Suprapubic skin (tissue), 4 donors: ENCODE measurements at regions not wholly inside any gene's neighbourhood (a gene's known extent, or its start where the extent isn't known, plus 50 kb on each side); places are given as distances from the start of the nearest gene placed in this dataset.

Experiments used
- DNase-seq, 2 donors: peaks; one replicate each; pipeline ENCODE4 v3.0.0-alpha.2; 2019; ENCODE audit warnings: low spot score in 2 of 2
- H3K27ac ChIP-seq: fragments of 200-600 bp; sonication (generic); one replicate; pipeline ENCODE4 v1.5.1; 2019
- H3K27me3 ChIP-seq: fragments of 200-600 bp; sonication (generic); one replicate; pipeline ENCODE4 v1.5.1; 2019
- H3K36me3 ChIP-seq: fragments of 200-600 bp; sonication (generic); one replicate; pipeline ENCODE4 v1.5.1; 2019
- H3K4me1 ChIP-seq: fragments of 200-600 bp; sonication (generic); one replicate; pipeline ENCODE4 v1.5.1; 2019
- H3K4me3 ChIP-seq: fragments of 200-600 bp; sonication (generic); one replicate; pipeline ENCODE4 v1.5.1; 2019; ENCODE audit warnings: mild to moderate bottlenecking
- H3K9me3 ChIP-seq: fragments of 200-600 bp; sonication (generic); one replicate; pipeline ENCODE4 v1.5.1; 2019
- EP300 ChIP-seq: sonication (generic); formaldehyde crosslinking; IDR thresholded peaks from one replicate; pipeline ENCODE4 v1.6.1; 2017; ENCODE audit warnings: antibody characterized with exemption
- POLR2A ChIP-seq, 2 donors: fragments of 450-650 bp; IDR thresholded peaks; one replicate each; pipeline ENCODE4 v1.6.1; 2017; ENCODE audit warnings: antibody characterized with exemption in 2 of 2, mild to moderate bottlenecking in 2 of 2, moderate library complexity in 2 of 2
- POLR2AphosphoS5 ChIP-seq, 3 donors: sonication (generic); formaldehyde crosslinking; IDR thresholded peaks; one replicate each; pipeline ENCODE4 v1.6.1; 2017; ENCODE audit warnings: antibody characterized with exemption in 3 of 3
- WGBS: methylation state at CpG from one replicate; pipeline ENCODE4 v1.1.5; 2018; 5-methylcytosine and 5-hydroxymethylcytosine counted together
- TF ChIP-seq, protein P1 (sequence below), 2 donors: fragments of 200-600 bp in 1 of 2; fragments of 450-650 bp in 1 of 2; sonication (generic) in 1 of 2; IDR thresholded peaks; one replicate each; pipeline ENCODE4 v1.5.1; 2016 to 2019; ENCODE audit warnings: antibody characterized with exemption in 2 of 2, mild to moderate bottlenecking in 1 of 2, moderate library complexity in 1 of 2

DNA sequence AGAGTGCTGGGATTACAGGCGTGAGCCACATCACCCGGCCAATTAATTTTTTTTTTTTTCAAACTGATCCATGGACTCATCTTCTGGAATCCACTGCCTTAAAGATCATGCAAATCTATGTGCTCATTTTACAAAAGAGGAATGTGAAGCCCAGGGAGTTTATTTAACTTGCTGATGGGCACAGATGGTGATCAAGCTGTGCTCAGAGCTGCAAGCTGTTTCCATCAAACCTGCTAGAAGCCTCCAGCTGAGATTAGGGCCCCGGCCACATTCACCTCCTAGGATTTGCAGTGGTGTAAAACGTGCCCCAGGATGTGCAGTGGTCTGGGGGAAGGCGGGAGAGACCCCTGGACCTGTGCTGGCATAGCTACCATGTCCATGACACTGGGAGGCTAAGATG lies 56.1 kb upstream of the TUT7 start:
- no peaks in the 10 kb centered on the region for H3K27me3 ChIP-seq

DNA sequence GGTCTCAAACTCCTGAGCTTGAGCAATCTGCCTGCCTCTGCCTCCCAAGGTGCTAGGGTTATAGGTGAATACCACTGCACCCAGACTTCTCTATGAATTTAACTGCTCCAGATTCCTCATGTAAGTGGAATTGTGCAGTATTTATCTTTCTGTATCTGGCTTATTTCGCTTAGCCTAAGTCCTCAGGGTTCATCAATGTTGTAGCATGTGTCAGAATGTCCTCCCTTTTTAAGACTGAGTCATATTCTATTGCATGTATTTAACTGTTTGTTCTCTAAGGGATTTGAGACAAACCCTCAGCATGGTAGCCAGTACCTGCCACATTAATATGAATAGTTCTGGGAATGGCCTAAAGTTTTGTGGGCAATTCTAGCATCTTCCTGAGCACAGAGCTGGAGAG lies 53.9 kb upstream of the TUT7 start:
- WGBS, result 64% methylated on average over 1 of the region's 1 CpG

More for the DNA sequence above, 56.1 kb upstream of the TUT7 start:
- TF ChIP-seq POLR2AphosphoS5 (IDR thresholded peaks at IDR 0.05), result no peak
- no peak for TF ChIP-seq EP300
- no peak for TF ChIP-seq POLR2A (IDR thresholded peaks at IDR 0.05)
- TF ChIP-seq, protein P1, sequence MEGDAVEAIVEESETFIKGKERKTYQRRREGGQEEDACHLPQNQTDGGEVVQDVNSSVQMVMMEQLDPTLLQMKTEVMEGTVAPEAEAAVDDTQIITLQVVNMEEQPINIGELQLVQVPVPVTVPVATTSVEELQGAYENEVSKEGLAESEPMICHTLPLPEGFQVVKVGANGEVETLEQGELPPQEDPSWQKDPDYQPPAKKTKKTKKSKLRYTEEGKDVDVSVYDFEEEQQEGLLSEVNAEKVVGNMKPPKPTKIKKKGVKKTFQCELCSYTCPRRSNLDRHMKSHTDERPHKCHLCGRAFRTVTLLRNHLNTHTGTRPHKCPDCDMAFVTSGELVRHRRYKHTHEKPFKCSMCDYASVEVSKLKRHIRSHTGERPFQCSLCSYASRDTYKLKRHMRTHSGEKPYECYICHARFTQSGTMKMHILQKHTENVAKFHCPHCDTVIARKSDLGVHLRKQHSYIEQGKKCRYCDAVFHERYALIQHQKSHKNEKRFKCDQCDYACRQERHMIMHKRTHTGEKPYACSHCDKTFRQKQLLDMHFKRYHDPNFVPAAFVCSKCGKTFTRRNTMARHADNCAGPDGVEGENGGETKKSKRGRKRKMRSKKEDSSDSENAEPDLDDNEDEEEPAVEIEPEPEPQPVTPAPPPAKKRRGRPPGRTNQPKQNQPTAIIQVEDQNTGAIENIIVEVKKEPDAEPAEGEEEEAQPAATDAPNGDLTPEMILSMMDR (IDR thresholded peaks at IDR 0.05), result no peak
- H3K4me3 ChIP-seq, result no peak overlapping the region
- 91% methylated on average over 5 of the region's 5 CpGs for WGBS
- H3K4me1 ChIP-seq, result peaks cover 37% of the 10 kb centered on the region
- H3K9me3 ChIP-seq, result no peaks in the 10 kb centered on the region
- H3K27ac ChIP-seq, result no peak overlapping the region
- no peak for DNase-seq
- H3K36me3 ChIP-seq, result no peaks in the 10 kb centered on the region

DNA sequence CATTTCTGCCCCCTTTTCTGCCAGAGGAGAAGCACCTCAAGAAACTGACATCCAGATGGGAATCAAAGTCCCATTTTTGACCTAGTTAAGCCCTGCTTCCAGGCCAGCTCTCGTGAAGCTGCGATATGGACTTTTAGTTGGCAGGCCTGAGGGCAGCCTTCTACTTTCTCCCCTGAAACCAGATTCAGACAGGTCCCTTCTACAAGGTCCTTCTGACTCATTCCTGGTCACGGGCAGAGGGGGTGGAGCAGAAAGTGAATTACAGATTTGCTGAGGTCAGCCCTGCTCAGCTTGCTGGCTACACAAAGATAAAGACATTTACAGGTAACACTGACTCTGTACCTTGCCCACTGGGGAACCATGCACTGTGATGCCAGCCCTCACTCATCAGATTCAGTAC lies 52.8 kb upstream of the TUT7 start:
- H3K36me3 ChIP-seq, result no peaks in the 10 kb centered on the region
- H3K27me3 ChIP-seq, result no peaks in the 10 kb centered on the region
- no peaks in the 10 kb centered on the region for H3K9me3 ChIP-seq
- no peak overlapping the region for H3K4me3 ChIP-seq
- H3K27ac ChIP-seq, result peak overlapping the region; percentile 75
- WGBS, result 50% methylated on average over 3 of the region's 3 CpGs
- H3K4me1 ChIP-seq, result peaks cover 39% of the 10 kb centered on the region
- TF ChIP-seq POLR2A (IDR thresholded peaks at IDR 0.05) (no peak), POLR2AphosphoS5 (IDR thresholded peaks at IDR 0.05) (no peak), EP300 (no peak)
- TF ChIP-seq, protein P1 (IDR thresholded peaks at IDR 0.05), result no peak
- DNase-seq, result no peak

More for the DNA sequence above, 53.9 kb upstream of the TUT7 start:
- Histone ChIP-seq H3K36me3 (no peaks in the 10 kb centered on the region), H3K9me3 (no peaks in the 10 kb centered on the region), H3K27me3 (no peaks in the 10 kb centered on the region), H3K4me3 (no peak overlapping the region), H3K27ac (no peak overlapping the region), H3K4me1 (peaks cover 39% of the 10 kb centered on the region)
- TF ChIP-seq EP300, result no peak
- no peak for TF ChIP-seq POLR2A (IDR thresholded peaks at IDR 0.05)
- TF ChIP-seq, protein P1 (IDR thresholded peaks at IDR 0.05), result no peak
- TF ChIP-seq POLR2AphosphoS5 (IDR thresholded peaks at IDR 0.05), result no peak
- no peak for DNase-seq

DNA sequence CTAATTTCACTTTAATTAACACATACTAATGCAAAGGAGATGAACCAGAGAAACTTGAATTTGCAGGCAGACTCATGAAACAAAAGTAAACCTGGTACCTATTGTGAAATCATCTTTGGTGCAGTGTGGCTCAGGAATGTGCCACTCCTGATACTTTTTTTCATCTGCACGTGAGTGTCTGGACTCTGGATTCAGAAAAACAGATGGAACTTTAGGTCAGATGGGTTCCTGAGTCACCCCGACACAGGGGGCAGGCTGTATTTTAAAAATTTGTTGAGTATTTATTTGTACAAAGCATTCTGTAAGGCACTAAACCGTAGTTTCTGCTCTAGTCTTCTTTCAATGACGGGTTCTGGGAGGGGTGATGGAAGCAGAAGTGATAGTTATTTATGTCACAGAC lies 52.2 kb upstream of the TUT7 start:
- TF ChIP-seq POLR2AphosphoS5 (IDR thresholded peaks at IDR 0.05), result peak in 1 of 3 donors; percentile 26
- TF ChIP-seq, protein P1 (IDR thresholded peaks at IDR 0.05), result no peak
- H3K27ac ChIP-seq, result peak overlapping the region; percentile 75
- H3K4me3 ChIP-seq, result peak overlapping the region; percentile 10
- peaks cover 39% of the 10 kb centered on the region for H3K4me1 ChIP-seq
- no peaks in the 10 kb centered on the region for H3K9me3 ChIP-seq
- WGBS, result 28% methylated on average over 4 of the region's 4 CpGs
- no peaks in the 10 kb centered on the region for H3K27me3 ChIP-seq
- H3K36me3 ChIP-seq, result no peaks in the 10 kb centered on the region
- DNase-seq, result no peak

DNA sequence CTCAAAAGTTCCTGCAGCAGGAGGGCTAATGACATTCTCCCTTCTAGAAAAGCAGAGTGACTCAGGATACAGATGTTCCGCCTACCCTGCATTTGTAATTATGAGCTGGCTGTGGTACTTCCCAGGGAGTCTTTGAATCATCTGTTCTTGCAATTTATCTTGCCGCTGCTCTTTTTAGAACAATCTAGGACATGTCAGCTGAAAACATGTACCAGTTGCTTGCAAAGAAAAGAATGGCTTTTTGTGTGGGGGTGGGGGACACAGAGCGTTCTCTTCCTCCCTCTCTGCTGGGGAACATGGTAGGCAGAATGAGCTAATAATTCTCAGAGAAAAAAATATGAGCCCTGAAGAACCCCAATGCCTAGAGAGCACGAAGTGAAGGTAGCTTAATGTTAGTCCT lies 51.7 kb upstream of the TUT7 start:
- H3K4me3 ChIP-seq, result peak overlapping the region; percentile 10
- no peaks in the 10 kb centered on the region for H3K36me3 ChIP-seq
- H3K27ac ChIP-seq, result peak overlapping the region; percentile 75
- H3K4me1 ChIP-seq, result peaks cover 39% of the 10 kb centered on the region
- H3K9me3 ChIP-seq, result no peaks in the 10 kb centered on the region
- peak in 1 of 3 donors; percentile 37 for TF ChIP-seq POLR2AphosphoS5 (IDR thresholded peaks at IDR 0.05)
- TF ChIP-seq, protein P1 (IDR thresholded peaks at IDR 0.05), result no peak
- H3K27me3 ChIP-seq, result no peaks in the 10 kb centered on the region
- DNase-seq, result no peak
- 10% methylated on average over 4 of the region's 4 CpGs for WGBS
